SK-N-SH treated with all-trans-retinoic acid at 6 μM for 48 hours (cell line): ENCODE measurements at regions not wholly inside any gene's neighbourhood (a gene's known extent, or its start where the extent isn't known, plus 50 kb on each side); places are given as distances from the start of the nearest gene placed in this dataset.

Experiments
- ARNTL ChIP-seq: fragments of 450-650 bp; formaldehyde crosslinking; IDR thresholded peaks from 2 replicates; pipeline ENCODE4 v1.5.0; 2020; ENCODE audit warnings: low read depth, mild to moderate bottlenecking, moderate library complexity, borderline replicate concordance
- CSDC2 ChIP-seq: fragments of 250-450 bp; sonication (Bioruptor Pico); IDR thresholded peaks from 2 replicates; pipeline ENCODE4 v1.5.0; 2020; ENCODE audit warnings: mild to moderate bottlenecking, moderate library complexity
- OSR1 ChIP-seq: fragments of 250-450 bp; sonication (Bioruptor Pico); IDR thresholded peaks from 2 replicates; pipeline ENCODE4 v1.8.0; 2022; ENCODE audit warnings: moderate library complexity, mild to moderate bottlenecking, inconsistent platforms
- ZFP30 ChIP-seq: fragments of 450-650 bp; formaldehyde crosslinking; IDR thresholded peaks from 2 replicates; pipeline ENCODE4 v1.5.0; 2022; ENCODE audit warnings: mild to moderate bottlenecking, moderate library complexity
- TF ChIP-seq, protein P1 (sequence below): fragments of 250-450 bp; sonication (Bioruptor Pico); IDR thresholded peaks from 2 replicates; pipeline ENCODE4 v1.8.0; 2020; ENCODE audit warnings: mild to moderate bottlenecking, moderate library complexity, borderline replicate concordance

GRCh38 chr16:85321509-85322271 is 209.4 kb upstream of the CIBAR2 start:
- TF ChIP-seq OSR1 (CRISPR knock-in tag) (no peak), ARNTL (no peak), CSDC2 (CRISPR knock-in tag) (no peak), ZFP30 (CRISPR knock-in tag) (no peak)
- TF ChIP-seq, protein P1, sequence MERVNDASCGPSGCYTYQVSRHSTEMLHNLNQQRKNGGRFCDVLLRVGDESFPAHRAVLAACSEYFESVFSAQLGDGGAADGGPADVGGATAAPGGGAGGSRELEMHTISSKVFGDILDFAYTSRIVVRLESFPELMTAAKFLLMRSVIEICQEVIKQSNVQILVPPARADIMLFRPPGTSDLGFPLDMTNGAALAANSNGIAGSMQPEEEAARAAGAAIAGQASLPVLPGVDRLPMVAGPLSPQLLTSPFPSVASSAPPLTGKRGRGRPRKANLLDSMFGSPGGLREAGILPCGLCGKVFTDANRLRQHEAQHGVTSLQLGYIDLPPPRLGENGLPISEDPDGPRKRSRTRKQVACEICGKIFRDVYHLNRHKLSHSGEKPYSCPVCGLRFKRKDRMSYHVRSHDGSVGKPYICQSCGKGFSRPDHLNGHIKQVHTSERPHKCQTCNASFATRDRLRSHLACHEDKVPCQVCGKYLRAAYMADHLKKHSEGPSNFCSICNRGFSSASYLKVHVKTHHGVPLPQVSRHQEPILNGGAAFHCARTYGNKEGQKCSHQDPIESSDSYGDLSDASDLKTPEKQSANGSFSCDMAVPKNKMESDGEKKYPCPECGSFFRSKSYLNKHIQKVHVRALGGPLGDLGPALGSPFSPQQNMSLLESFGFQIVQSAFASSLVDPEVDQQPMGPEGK (CRISPR knock-in tag): no peak
